ENCODE measurements at regions not wholly inside any gene's neighbourhood (a gene's known extent, or its start where the extent isn't known, plus 50 kb on each side); places are given as distances from the start of the nearest gene placed in this dataset.

DNA sequence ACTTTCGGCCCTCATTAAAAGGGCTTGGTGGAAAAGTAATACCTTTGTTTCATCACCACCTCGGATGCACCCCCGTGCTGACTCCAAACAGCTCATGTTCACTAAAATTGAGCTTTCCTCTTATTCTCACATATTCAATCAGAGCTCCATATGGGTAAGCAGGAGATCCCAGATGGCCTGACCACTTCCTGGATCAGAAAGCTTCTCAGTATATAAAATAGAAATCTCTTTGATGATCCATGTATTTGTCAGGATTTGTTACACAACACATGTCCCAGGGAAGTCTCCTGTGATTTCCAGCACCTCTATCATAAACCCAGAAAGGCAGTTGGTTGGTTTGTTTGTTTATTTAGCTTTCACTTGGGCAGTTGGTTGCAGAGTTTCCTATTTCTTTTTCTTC, 402.0 kb downstream of the MLLT3 start:
- no peaks in the 10 kb centered on the region for H3K27me3 ChIP-seq
- TF ChIP-seq, protein P1, sequence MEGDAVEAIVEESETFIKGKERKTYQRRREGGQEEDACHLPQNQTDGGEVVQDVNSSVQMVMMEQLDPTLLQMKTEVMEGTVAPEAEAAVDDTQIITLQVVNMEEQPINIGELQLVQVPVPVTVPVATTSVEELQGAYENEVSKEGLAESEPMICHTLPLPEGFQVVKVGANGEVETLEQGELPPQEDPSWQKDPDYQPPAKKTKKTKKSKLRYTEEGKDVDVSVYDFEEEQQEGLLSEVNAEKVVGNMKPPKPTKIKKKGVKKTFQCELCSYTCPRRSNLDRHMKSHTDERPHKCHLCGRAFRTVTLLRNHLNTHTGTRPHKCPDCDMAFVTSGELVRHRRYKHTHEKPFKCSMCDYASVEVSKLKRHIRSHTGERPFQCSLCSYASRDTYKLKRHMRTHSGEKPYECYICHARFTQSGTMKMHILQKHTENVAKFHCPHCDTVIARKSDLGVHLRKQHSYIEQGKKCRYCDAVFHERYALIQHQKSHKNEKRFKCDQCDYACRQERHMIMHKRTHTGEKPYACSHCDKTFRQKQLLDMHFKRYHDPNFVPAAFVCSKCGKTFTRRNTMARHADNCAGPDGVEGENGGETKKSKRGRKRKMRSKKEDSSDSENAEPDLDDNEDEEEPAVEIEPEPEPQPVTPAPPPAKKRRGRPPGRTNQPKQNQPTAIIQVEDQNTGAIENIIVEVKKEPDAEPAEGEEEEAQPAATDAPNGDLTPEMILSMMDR (IDR thresholded peaks at IDR 0.05) = no peak

DNA sequence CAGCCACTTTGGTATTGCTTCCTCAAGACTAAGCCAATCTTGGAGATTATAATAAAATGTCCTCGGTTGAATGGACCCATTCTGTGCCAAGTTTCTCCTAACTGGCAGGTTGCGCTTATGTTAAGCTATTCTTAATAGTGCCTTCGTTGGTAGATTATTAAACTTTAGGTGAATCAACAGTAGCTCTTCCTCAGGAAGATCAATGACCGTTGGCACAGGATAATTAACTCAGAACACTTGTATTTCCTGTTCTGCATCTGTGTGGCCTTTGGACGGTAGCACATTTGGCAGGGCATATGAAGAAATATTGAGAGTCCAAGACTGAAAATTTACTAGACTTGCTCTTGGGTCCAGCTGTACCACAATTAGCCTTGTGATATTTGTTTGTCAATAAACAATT, 402.9 kb downstream of the MLLT3 start:
- TF ChIP-seq, protein P1 (IDR thresholded peaks at IDR 0.05) = no peak
- no peaks in the 10 kb centered on the region for H3K36me3 ChIP-seq
- H3K27me3 ChIP-seq = no peaks in the 10 kb centered on the region
- no peak overlapping the region for H3K27ac ChIP-seq
- peaks cover 0 to under 1% of the 10 kb centered on the region in 2 experiments for H3K4me1 ChIP-seq (ENCODE audit: control insufficient read depth in 1 of 2, insufficient read depth in 1 of 2, low read depth in 1 of 2, low read length in 1 of 2)
- no peaks in the 10 kb centered on the region for H3K9me3 ChIP-seq
- no peak overlapping the region for H3K4me3 ChIP-seq (ENCODE audit: low read depth in 1 of 2, low read length in 1 of 2)

More for the DNA sequence above, 402.0 kb downstream of the MLLT3 start:
- Histone ChIP-seq H3K9me3 (no peaks in the 10 kb centered on the region), H3K4me3 (ENCODE audit: low read depth in 1 of 2, low read length in 1 of 2) (no peak overlapping the region), H3K36me3 (no peaks in the 10 kb centered on the region), H3K27ac (no peak overlapping the region), H3K4me1 (ENCODE audit: control insufficient read depth in 1 of 2, insufficient read depth in 1 of 2, low read depth in 1 of 2, low read length in 1 of 2) (peaks cover 0 to 8% of the 10 kb centered on the region in 2 experiments)

DNA sequence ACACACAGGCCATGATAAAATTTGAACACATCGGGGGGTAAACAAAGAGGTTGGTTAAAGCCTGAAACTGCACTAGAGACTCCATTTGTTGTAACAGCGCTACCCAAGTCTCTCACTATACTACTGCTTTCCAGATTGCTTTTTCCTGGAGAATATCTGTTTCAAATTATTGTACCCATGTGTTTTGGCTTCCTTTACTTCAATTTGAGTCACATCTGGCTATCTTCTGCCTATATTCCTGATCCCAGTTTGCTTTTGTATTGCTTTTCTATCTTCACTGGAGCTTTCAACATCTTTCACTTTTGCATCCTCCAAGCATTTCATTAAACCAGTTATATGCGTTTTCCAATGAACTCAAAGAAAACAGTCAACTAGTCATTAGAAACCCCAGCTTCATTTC, 404.7 kb downstream of the MLLT3 start:
- H3K27ac ChIP-seq = no peak overlapping the region
- H3K36me3 ChIP-seq = no peaks in the 10 kb centered on the region
- H3K4me3 ChIP-seq (ENCODE audit: low read depth in 1 of 2, low read length in 1 of 2) = no peak overlapping the region
- H3K4me1 ChIP-seq (ENCODE audit: control insufficient read depth in 1 of 2, insufficient read depth in 1 of 2, low read depth in 1 of 2, low read length in 1 of 2) = no peaks in the 10 kb centered on the region
- no peaks in the 10 kb centered on the region for H3K27me3 ChIP-seq
- H3K9me3 ChIP-seq = no peaks in the 10 kb centered on the region
- TF ChIP-seq, protein P1 (IDR thresholded peaks at IDR 0.05) = no peak

DNA sequence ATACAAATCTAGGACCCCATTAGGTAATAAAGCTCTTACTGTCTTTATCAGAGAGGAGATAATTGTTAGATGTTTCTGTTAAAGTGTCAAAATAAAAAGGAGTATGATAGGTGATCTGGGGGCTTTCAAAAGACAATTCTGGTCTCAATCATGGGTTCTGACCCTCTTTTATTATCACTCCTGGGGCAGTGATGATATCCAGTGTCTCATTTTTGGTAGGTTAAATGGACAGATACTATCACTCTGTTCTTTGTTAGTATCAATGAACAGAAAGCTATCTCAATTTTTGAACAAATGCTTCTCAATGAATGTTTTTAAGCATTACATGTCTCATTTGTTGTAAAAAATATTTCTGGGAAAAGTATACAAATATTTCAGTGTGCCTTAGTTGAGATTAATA, 405.9 kb downstream of the MLLT3 start:
- H3K9me3 ChIP-seq = no peaks in the 10 kb centered on the region
- no peak overlapping the region for H3K27ac ChIP-seq
- H3K27me3 ChIP-seq = no peaks in the 10 kb centered on the region
- no peaks in the 10 kb centered on the region for H3K36me3 ChIP-seq
- H3K4me1 ChIP-seq (ENCODE audit: control insufficient read depth in 1 of 2, insufficient read depth in 1 of 2, low read depth in 1 of 2, low read length in 1 of 2) = no peaks in the 10 kb centered on the region
- H3K4me3 ChIP-seq (ENCODE audit: low read depth in 1 of 2, low read length in 1 of 2) = no peak overlapping the region
- TF ChIP-seq, protein P1 (IDR thresholded peaks at IDR 0.05) = no peak

DNA sequence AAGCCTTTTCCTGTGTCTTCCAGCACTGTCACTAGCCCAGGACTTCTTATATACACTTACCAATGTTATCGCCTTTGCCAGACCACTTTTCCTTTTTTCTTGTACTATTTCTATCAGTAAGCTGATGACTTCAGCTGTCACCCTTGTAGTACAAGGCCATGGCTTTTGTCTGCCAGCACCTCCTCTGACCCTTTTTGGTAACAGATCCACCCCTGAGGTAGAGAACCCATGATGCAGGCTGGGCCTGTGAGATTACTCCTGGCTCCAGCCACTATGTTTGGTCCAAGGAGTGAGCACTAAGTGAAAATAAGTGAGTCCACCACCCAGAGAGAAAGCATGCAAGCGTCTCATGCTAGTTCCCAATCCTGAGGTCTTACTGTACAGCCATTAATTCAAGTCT, 406.7 kb downstream of the MLLT3 start:
- H3K4me3 ChIP-seq (ENCODE audit: low read depth in 1 of 2, low read length in 1 of 2) = no peak overlapping the region
- H3K9me3 ChIP-seq = no peaks in the 10 kb centered on the region
- no peaks in the 10 kb centered on the region for H3K36me3 ChIP-seq
- no peaks in the 10 kb centered on the region for H3K4me1 ChIP-seq (ENCODE audit: control insufficient read depth in 1 of 2, insufficient read depth in 1 of 2, low read depth in 1 of 2, low read length in 1 of 2)
- no peak overlapping the region for H3K27ac ChIP-seq
- TF ChIP-seq, protein P1 (IDR thresholded peaks at IDR 0.05) = no peak
- no peaks in the 10 kb centered on the region for H3K27me3 ChIP-seq

DNA sequence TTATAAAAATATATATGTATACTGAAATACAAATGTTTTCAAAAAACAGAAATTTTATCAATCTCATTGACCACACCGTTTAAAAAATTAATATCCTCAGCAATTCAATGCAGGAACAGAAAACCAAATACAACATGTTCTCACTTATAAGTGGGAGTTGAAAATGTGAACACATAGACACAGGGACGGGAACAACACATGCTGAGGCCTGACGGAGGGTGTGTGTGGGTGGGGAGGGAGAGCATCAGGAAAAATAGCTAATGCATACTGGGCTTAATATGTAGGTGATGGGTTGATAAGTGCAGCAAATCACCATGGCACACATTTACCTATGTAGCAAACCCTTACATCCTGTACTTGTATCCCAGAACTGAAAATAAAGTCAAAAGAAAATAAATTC, 409.5 kb downstream of the MLLT3 start:
- H3K27ac ChIP-seq = no peak overlapping the region
- no peaks in the 10 kb centered on the region for H3K36me3 ChIP-seq
- TF ChIP-seq, protein P1 (IDR thresholded peaks at IDR 0.05) = no peak
- no peaks in the 10 kb centered on the region for H3K4me1 ChIP-seq (ENCODE audit: control insufficient read depth in 1 of 2, insufficient read depth in 1 of 2, low read depth in 1 of 2, low read length in 1 of 2)
- H3K4me3 ChIP-seq (ENCODE audit: low read depth in 1 of 2, low read length in 1 of 2) = no peak overlapping the region
- H3K27me3 ChIP-seq = no peaks in the 10 kb centered on the region
- H3K9me3 ChIP-seq = no peaks in the 10 kb centered on the region
